Vagina (tissue), 2 donors: ENCODE measurements at regions not wholly inside any gene's neighbourhood (a gene's known extent, or its start where the extent isn't known, plus 50 kb on each side); places are given as distances from the start of the nearest gene placed in this dataset.
"Not testable (repeated sequence)": the region's sequence is repeated elsewhere in the genome, so short reads cannot be mapped to it uniquely, and the experiment has no call there.

Experiments
- CTCF ChIP-seq, 3 experiments: fragments of 450-650 bp in 2 of 3; fragments of 200-600 bp in 1 of 3; sonication (generic) in 1 of 3; IDR thresholded peaks; one replicate each; pipeline ENCODE4 v1.5.1; 2017 to 2019; ENCODE audit warnings: antibody characterized with exemption in 3 of 3, mild to moderate bottlenecking in 2 of 3, moderate library complexity in 2 of 3
- POLR2A ChIP-seq, 2 donors: fragments of 450-650 bp; IDR thresholded peaks; one replicate each; pipeline ENCODE4 v1.6.1; 2017; ENCODE audit warnings: antibody characterized with exemption in 2 of 2, mild to moderate bottlenecking in 2 of 2, moderate library complexity in 2 of 2

GRCh38 chr3:163498842-163499735, 1579.2 kb downstream of the SI start:
- TF ChIP-seq CTCF, POLR2A (IDR thresholded peaks at IDR 0.05): not testable (repeated sequence)
